Activated CD8-positive, alpha-beta memory T cell treated with anti-CD3 and anti-CD28 coated beads, Interleukin-2, amount 10 ng/mL, durations not matched to agents 7 days and 5 days (primary cell): ENCODE measurements at regions not wholly inside any gene's neighbourhood (a gene's known extent, or its start where the extent isn't known, plus 50 kb on each side); places are given as distances from the start of the nearest gene placed in this dataset.
"Not testable (repeated sequence)": the region's sequence is repeated elsewhere in the genome, so short reads cannot be mapped to it uniquely, and the experiment has no call there.

Source experiments
- ATAC-seq: fragments of 150-1000 bp; cut with Tn5 transposase; one replicate; pipeline ENCODE4 v1.10.0; 2021; ENCODE audit warnings: moderate library complexity
- CTCF ChIA-PET: fragments of 350-600 bp; sonication (Branson Sonifier 250); formaldehyde crosslinking; loops from one replicate; lab custom pipeline; 2021; ENCODE audit warnings: antibody characterized with exemption; lab: Charles Lee
- DNase-seq: peaks from one replicate; pipeline ENCODE4 v3.0.0-alpha.2; 2020
- H3K27ac Mint-ChIP-seq: one replicate; pipeline ENCODE4 v1.8.0; 2021; ENCODE audit warnings: mild to moderate bottlenecking, mixed read lengths
- H3K27me3 Mint-ChIP-seq: one replicate; pipeline ENCODE4 v1.8.0; 2021; ENCODE audit warnings: mixed read lengths
- H3K36me3 Mint-ChIP-seq: one replicate; pipeline ENCODE4 v1.8.0; 2021; ENCODE audit warnings: mild to moderate bottlenecking, mixed read lengths
- H3K4me1 Mint-ChIP-seq: one replicate; pipeline ENCODE4 v1.8.0; 2021; ENCODE audit warnings: mixed read lengths
- H3K4me3 Mint-ChIP-seq: one replicate; pipeline ENCODE4 v1.8.0; 2021; ENCODE audit warnings: mild to moderate bottlenecking, moderate library complexity, mixed read lengths
- H3K9me3 Mint-ChIP-seq: one replicate; pipeline ENCODE4 v1.8.0; 2022; ENCODE audit warnings: low read depth, mixed read lengths

DNA sequence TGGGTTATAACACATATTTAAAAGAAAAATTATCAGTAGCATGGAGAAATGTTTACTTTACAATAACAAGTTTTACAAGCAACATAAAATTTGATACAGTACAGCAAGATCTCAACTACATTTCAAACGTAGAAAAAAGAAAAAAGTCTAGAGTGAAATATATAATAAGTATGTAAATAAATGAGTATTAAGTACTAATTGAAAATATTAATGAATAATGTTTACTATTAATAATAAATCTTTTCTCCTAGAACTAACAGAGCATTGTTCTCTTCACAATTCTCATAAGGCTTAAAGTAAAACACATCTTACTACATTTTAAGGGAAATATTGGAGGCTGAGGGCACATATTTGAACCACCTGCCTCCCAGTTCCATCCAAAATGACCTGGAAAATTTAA is 72.1 kb downstream of the TMEM212 start:
- Mint-ChIP-seq H3K4me3 (no peak overlapping the region), H3K9me3 (no peaks in the 10 kb centered on the region), H3K27me3 (peaks cover 13% of the 10 kb centered on the region), H3K27ac (no peak overlapping the region), H3K36me3 (no peaks in the 10 kb centered on the region), H3K4me1 (no peaks in the 10 kb centered on the region)
- CTCF ChIA-PET, result no interaction called here
- no peak for DNase-seq
- no peak for ATAC-seq

DNA sequence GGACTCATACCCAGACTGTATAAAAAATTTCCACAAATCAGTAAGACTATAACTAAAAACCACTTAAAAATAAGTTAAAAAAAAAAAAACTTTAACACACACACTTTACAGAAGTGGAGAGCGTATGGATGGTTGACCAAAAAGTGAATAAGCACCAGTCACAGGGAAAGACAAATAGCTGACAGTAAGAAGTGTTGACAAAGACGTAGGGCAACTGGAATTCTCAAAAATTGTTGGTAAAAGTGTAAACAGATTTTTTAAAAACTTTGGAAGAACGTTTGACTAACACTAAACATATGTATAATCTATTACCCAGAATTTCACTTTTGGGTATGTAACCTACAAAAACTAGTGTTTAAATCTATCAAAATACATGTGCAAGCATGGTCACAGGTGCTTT is 73.7 kb downstream of the TMEM212 start:
- Mint-ChIP-seq H3K27ac (no peak overlapping the region), H3K36me3 (peaks cover 3% of the 10 kb centered on the region), H3K27me3 (peaks cover 14% of the 10 kb centered on the region), H3K4me1 (no peaks in the 10 kb centered on the region), H3K4me3 (no peak overlapping the region), H3K9me3 (no peaks in the 10 kb centered on the region)
- CTCF ChIA-PET, result no interaction called here
- DNase-seq (no peak), ATAC-seq (no peak)

DNA sequence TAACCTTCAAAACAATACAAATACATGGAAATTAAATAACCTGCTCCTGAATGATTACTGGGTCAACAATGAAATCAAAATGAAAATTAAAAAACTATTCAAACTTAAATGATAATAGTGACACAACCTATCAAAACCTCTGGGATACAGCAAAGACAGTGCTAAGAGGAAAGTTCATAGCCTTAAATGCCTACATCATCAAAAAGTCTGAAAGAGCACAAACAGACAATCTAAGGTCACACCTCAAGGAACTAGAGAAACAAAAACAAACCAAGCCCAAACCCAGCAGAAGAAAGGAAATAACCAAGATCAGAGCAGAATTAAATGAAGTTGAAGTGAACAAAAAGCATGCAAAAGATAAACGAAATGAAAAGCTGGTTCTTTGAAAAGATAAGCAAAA is 79.5 kb downstream of the TMEM212 start:
- H3K4me1 Mint-ChIP-seq, ATAC-seq, H3K9me3 Mint-ChIP-seq, H3K36me3 Mint-ChIP-seq, H3K4me3 Mint-ChIP-seq, CTCF ChIA-PET, DNase-seq, H3K27ac Mint-ChIP-seq: not testable (repeated sequence)
- peaks cover 29% of the 10 kb centered on the region for H3K27me3 Mint-ChIP-seq

DNA sequence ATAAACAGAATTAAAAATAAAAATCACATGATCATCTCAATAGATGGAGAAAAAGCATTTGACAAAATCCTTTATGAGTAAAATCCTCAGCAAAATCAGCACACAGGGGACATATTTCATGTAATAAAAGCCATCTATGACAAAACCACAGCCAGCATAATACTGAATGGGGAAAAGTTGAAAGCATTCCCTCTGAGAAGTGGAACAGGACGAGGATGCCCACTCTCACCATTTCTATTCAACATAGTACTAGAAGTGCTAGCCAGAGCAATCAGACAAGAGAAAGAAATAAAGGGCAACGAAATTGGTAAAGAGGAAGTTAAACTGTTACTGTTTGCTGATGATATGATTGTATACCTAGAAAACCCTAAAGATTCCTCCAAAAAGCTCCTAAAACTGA is 80.5 kb downstream of the TMEM212 start:
- H3K4me3 Mint-ChIP-seq, H3K27ac Mint-ChIP-seq, H3K36me3 Mint-ChIP-seq, ATAC-seq, DNase-seq, CTCF ChIA-PET, H3K9me3 Mint-ChIP-seq, H3K4me1 Mint-ChIP-seq: not testable (repeated sequence)
- peaks cover 29% of the 10 kb centered on the region for H3K27me3 Mint-ChIP-seq

DNA sequence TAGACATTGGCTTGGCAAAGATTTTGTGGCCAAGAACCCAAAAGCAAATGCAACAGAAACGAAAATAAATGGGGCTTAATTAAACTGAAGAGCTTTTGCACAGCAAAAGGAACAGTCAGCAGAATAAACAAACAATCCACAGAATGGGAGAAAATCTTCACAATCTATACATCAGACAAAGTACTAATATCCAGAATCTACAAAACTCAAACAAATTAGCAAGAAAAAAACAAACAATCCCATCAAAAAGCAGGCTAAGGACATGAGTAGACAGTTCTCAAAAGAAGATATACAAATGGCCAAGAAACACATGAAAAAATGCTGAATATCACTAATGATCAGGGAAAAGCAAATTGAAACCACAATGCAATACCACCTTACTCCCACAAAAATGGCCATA is 81.7 kb downstream of the TMEM212 start:
- not testable (repeated sequence) for H3K27ac Mint-ChIP-seq, H3K4me1 Mint-ChIP-seq, DNase-seq, ATAC-seq, H3K36me3 Mint-ChIP-seq, H3K4me3 Mint-ChIP-seq, H3K9me3 Mint-ChIP-seq
- peaks cover 24% of the 10 kb centered on the region for H3K27me3 Mint-ChIP-seq
- CTCF ChIA-PET, result interaction anchor here (0.6 kb wide), 1 partner anchor 22 kb away, joined by 3 read pairs; no protein-coding TSS in a partner anchor

DNA sequence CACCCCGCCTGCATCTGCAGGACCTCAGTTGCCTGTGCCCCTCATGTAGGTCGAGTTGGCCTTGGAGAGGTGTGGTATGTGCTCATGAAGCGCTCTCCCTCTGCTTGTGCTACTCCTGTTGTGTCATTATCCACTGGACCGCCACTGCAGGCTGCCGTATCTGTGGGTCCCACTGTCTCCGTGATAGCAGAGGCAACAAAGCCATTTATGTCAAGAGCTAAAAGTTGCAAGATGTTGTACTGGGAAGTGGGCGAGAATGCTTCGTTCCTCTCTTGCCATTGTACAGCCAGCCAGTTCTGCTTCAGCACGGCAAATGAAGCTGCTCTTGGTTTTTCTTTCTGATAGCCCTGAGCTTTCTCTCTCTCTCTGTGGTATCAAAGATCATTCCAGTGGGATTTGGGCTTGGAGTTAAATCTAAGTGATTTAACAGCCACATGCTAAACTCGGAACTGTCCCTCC is 89.0 kb downstream of the TMEM212 start:
- ATAC-seq, result no peak

DNA sequence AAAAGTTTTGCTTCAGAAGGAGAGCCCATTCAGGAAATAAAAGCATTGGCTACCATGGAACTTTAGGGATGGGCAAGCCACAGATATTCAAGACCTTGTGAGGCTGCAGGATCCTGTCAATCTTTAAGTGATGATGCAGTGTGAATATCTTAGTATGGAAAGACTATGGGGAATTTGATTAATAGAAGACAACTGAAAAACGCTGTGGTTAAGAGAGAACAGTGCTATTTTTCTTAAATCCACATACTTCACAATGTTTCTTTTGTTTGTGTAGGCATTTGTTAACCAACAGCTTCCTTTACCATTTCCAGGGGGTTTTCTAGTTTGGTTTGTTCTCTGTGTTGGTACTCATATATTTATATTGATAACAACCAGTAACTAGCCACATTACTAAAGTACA is 90.3 kb downstream of the TMEM212 start:
- CTCF ChIA-PET, result no interaction called here
- no peak overlapping the region for H3K27ac Mint-ChIP-seq
- H3K4me1 Mint-ChIP-seq, result peaks cover 3% of the 10 kb centered on the region
- no peak overlapping the region for H3K4me3 Mint-ChIP-seq
- ATAC-seq, result no peak
- H3K36me3 Mint-ChIP-seq, result no peaks in the 10 kb centered on the region
- H3K9me3 Mint-ChIP-seq, result no peaks in the 10 kb centered on the region
- no peak for DNase-seq
- H3K27me3 Mint-ChIP-seq, result peaks cover 22% of the 10 kb centered on the region

More for the DNA sequence above, 89.0 kb downstream of the TMEM212 start:
- peaks cover 22% of the 10 kb centered on the region for H3K27me3 Mint-ChIP-seq
- peaks cover 3% of the 10 kb centered on the region for H3K4me1 Mint-ChIP-seq
- H3K36me3 Mint-ChIP-seq, result no peaks in the 10 kb centered on the region
- no peak overlapping the region for H3K4me3 Mint-ChIP-seq
- H3K9me3 Mint-ChIP-seq, result no peaks in the 10 kb centered on the region
- no peak overlapping the region for H3K27ac Mint-ChIP-seq
- DNase-seq, result no peak
- CTCF ChIA-PET, result no interaction called here

DNA sequence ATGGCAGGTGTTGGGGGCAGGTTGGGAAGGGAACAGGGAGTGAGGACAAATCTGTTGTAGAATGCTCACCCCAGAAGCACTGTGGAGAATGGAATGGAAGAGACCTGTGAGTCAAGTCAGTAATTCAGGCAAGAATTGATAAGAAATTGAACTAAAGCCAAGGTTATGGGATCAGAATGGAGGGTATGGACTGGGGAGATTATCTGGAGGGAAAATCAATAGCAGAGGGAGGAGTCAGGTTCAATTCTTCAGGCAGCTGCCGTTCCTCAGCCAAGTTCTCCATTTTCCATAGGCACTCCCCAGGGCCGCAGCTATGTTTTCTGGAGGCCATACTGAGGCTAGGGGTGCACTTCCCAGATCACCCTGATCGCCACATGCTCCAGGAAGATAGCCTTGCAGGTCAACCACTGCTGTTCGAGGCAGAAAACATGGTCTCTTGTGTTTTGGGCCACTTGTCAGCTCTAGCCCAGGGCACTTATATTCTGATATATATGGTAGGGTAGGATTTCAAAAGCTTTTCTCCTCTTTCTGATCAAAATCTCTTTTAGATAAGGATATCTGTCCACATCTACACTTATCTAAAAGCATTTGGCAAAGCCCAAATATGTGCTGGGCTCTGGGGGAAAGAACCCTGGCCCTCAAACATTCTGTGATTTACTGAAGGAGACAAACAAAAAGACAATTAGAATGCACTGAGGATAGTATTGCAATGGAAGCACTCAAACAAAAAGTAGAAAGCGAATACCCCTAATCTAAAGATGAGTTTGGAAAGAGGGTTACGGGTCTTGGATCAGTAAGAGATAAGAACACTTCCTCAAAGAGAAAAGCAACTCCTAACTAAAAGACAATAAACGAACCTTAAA is 92.3 kb downstream of the TMEM212 start:
- H3K4me3 Mint-ChIP-seq, result no peak overlapping the region
- peaks cover 23% of the 10 kb centered on the region for H3K27me3 Mint-ChIP-seq
- peaks cover 3% of the 10 kb centered on the region for H3K4me1 Mint-ChIP-seq
- no peak overlapping the region for H3K27ac Mint-ChIP-seq
- DNase-seq, result no peak
- ATAC-seq, result no peak
- H3K36me3 Mint-ChIP-seq, result no peaks in the 10 kb centered on the region
- CTCF ChIA-PET, result no interaction called here
- H3K9me3 Mint-ChIP-seq, result no peaks in the 10 kb centered on the region

DNA sequence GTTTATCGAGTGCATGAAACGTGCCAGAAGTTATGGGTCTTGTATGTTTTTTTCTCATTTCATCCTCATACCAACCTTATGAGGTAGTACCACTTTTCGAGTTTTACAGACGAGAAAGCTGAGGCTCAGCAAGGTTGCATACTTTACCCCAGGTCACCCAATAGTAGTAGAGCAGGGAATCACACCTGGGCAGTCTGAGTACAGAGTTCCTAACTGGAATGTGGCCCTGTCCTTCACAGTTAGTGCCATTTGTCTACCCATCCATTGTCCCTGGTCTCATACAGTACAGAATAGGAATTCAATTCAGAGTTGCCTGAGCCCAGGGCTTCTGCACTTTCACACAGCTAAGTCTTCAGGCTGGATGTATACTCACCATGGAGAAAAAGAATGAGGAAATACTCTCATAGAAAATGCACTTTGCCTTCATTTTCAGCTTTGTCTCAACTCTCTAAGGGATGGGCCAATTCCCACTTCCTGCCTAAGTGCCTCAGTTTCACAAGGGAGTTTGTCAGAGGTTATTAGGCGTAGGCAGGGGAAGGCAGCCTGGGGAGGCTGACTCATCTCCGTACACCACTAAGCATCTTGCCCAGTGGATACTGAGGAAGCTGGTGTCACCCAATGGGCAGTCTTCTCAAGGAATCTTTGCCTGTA is 93.2 kb downstream of the TMEM212 start:
- H3K27ac Mint-ChIP-seq, result no peak overlapping the region
- ATAC-seq (no peak), DNase-seq (no peak)
- peaks cover 3% of the 10 kb centered on the region for H3K4me1 Mint-ChIP-seq
- peaks cover 20% of the 10 kb centered on the region for H3K27me3 Mint-ChIP-seq
- no peak overlapping the region for H3K4me3 Mint-ChIP-seq
- H3K36me3 Mint-ChIP-seq, result no peaks in the 10 kb centered on the region
- CTCF ChIA-PET, result no interaction called here
- H3K9me3 Mint-ChIP-seq, result no peaks in the 10 kb centered on the region

DNA sequence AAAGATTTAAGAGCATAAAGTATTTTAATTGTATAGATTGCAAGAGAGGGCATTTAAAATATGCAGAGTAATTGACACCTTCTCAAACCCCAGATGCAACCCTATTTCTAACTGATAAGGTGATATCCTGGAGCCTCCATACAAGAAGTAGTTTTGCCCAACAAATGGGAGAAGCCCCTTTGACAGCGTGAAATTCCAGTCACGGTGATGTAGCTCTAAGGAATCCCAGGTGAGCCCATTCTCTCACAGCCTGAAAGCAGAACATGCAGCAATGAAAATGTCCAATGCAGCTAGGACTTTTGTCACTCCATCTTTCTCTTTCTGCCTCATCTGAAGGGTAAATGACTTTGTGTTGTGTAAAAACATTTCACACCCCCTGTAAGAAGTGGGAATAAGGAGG is 96.4 kb downstream of the TMEM212 start:
- Mint-ChIP-seq H3K27ac (no peak overlapping the region), H3K36me3 (no peaks in the 10 kb centered on the region), H3K4me1 (peaks cover 5% of the 10 kb centered on the region), H3K27me3 (peaks cover 23% of the 10 kb centered on the region), H3K9me3 (no peaks in the 10 kb centered on the region), H3K4me3 (no peak overlapping the region)
- ATAC-seq (no peak), DNase-seq (no peak)
- CTCF ChIA-PET, result no interaction called here

DNA sequence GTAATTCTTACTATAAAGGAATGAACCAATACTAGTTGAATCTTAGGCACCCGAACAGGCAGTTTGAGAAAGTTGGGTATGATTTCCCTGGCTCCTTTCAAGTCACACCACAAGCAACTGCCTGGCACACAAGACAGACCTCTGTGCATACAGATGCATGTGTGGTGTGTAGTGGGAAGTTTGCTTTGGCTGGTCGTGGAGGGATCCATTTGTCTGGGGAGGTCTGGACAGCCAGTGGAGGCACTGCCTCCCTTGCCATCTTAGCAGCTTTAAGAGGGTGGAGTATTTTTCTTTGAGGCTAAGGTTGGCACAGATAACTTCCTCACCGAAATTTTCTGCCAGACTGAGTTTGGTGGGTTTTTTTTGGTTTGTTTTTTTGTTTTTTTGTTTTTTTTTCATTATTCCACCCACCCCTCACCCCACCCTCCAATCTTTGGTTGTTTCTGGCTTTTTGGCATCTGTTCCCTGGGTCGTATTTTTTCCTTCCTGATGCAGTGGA is 97.1 kb downstream of the TMEM212 start:
- H3K4me1 Mint-ChIP-seq, result peaks cover 5% of the 10 kb centered on the region
- H3K27me3 Mint-ChIP-seq, result peaks cover 20% of the 10 kb centered on the region
- no peak for ATAC-seq
- no peak overlapping the region for H3K4me3 Mint-ChIP-seq
- H3K27ac Mint-ChIP-seq, result no peak overlapping the region
- CTCF ChIA-PET, result no interaction called here
- no peaks in the 10 kb centered on the region for H3K36me3 Mint-ChIP-seq
- no peaks in the 10 kb centered on the region for H3K9me3 Mint-ChIP-seq
- DNase-seq, result no peak

DNA sequence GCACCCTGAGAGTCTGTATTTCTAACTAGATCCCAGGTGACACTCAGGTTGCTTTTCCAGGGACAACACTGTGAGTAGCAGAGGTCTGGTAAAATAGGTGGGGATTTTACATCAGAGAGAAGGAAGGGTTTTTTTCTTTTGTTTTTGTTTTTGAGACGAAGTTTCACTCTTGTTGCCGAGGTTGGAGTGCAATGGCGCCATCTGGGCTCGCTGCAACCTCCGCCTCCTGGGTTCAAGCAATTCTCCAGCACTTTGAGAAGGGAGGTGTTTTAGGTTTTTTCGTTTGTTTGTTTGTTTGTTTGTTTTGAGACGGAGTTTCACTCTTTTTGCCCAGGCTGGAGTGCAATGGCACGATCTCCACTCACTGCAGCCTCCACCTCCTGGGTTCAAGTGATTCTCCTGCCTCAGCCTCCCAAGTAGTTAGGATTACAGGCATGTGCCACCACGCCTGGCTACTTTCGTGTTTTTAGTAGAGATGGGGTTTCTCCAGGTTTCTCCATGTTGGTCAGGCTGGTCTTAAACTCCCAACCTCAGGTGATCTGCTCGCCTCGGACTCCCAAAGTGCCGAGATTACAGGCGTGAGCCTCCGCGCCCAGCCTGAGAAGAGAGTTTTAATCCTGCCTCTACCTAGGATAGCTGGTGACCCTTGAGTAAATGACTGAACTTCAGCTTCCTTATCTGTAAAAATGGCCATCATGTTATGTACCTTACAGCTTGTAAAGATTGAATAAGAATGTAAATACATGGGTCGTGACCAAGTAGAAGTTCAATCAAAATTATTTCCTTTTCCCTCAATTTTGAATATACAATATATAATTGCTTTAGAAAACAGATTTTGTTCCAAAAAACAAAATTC is 95.9 kb upstream of the FNDC3B start:
- H3K9me3 Mint-ChIP-seq, result no peaks in the 10 kb centered on the region
- peaks cover 2% of the 10 kb centered on the region for H3K4me1 Mint-ChIP-seq
- no peak for DNase-seq
- H3K4me3 Mint-ChIP-seq, result no peak overlapping the region
- peaks cover 29% of the 10 kb centered on the region for H3K27me3 Mint-ChIP-seq
- no peak overlapping the region for H3K27ac Mint-ChIP-seq
- CTCF ChIA-PET, result no interaction called here
- no peak for ATAC-seq
- no peaks in the 10 kb centered on the region for H3K36me3 Mint-ChIP-seq
